ENCODE measurements at regions not wholly inside any gene's neighbourhood (a gene's known extent, or its start where the extent isn't known, plus 50 kb on each side); places are given as distances from the start of the nearest gene placed in this dataset.

DNA sequence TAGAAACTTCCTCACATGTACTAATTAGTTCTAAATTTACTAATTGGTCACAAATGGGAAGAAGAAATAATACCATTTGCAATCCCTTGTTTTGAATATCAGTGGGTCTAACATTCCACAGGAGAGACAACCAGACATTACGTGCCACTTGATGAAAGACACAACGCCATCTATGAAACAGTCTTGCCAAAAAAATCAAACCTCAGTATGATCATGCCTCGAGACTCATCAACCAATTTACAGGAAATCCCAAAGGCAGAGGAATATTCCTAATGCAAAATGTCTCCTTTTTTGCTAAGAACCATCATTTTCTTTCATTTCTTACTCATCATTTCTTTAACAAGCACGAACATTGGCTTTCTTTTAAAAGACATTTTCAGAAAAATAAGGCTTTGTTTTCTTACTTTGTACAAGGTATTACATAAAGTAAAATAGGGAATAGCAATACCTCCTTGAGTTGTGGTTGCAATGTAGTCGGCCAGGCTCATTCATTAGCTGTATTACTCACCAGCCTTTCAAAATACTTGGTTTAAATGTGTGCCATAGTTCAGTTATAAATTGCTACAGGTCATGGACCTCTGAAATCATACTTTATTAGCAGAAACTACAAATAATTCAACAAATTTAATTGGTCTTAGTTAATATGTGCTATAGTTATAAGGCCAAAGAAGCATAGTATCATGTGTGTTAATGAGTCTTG is 436.2 kb upstream of the FLRT2 start:
- DNase-seq (no peak), ATAC-seq (ENCODE audit: poor library complexity) (no peak)
- CTCF ChIA-PET: no interaction called here
- TF ChIP-seq, protein P1, sequence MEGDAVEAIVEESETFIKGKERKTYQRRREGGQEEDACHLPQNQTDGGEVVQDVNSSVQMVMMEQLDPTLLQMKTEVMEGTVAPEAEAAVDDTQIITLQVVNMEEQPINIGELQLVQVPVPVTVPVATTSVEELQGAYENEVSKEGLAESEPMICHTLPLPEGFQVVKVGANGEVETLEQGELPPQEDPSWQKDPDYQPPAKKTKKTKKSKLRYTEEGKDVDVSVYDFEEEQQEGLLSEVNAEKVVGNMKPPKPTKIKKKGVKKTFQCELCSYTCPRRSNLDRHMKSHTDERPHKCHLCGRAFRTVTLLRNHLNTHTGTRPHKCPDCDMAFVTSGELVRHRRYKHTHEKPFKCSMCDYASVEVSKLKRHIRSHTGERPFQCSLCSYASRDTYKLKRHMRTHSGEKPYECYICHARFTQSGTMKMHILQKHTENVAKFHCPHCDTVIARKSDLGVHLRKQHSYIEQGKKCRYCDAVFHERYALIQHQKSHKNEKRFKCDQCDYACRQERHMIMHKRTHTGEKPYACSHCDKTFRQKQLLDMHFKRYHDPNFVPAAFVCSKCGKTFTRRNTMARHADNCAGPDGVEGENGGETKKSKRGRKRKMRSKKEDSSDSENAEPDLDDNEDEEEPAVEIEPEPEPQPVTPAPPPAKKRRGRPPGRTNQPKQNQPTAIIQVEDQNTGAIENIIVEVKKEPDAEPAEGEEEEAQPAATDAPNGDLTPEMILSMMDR (IDR thresholded peaks at IDR 0.05): no peak
- Mint-ChIP-seq H3K9me3 (peaks cover 3% of the 10 kb centered on the region), H3K27ac (no peak overlapping the region), H3K4me3 (no peak overlapping the region), H3K27me3 (no peaks in the 10 kb centered on the region), H3K4me1 (ENCODE audit: low read depth) (no peaks in the 10 kb centered on the region), H3K36me3 (ENCODE audit: low read depth) (no peaks in the 10 kb centered on the region)
- H3K27ac ChIP-seq (ENCODE audit: low read depth in 1 of 2, low read length in 2 of 2): no peak overlapping the region
- H3K27me3 ChIP-seq (ENCODE audit: control insufficient read depth in 1 of 2, insufficient read depth in 2 of 2, low read length in 2 of 2): no peaks in the 10 kb centered on the region
- no peaks in the 10 kb centered on the region for H3K4me1 ChIP-seq (ENCODE audit: insufficient read depth, low read length)
- H3K4me3 ChIP-seq (ENCODE audit: low read length): no peak overlapping the region
- no peaks in the 10 kb centered on the region for H3K36me3 ChIP-seq (ENCODE audit: insufficient read depth, low read length)
- intact Hi-C loops (cut with DNase I, micrococcal nuclease): no loop called here
- H3K9me3 ChIP-seq (ENCODE audit: control insufficient read depth in 1 of 2, insufficient read depth in 1 of 2, low read length in 2 of 2): no peaks in the 10 kb centered on the region
- POLR2A ChIA-PET: no interaction called here

DNA sequence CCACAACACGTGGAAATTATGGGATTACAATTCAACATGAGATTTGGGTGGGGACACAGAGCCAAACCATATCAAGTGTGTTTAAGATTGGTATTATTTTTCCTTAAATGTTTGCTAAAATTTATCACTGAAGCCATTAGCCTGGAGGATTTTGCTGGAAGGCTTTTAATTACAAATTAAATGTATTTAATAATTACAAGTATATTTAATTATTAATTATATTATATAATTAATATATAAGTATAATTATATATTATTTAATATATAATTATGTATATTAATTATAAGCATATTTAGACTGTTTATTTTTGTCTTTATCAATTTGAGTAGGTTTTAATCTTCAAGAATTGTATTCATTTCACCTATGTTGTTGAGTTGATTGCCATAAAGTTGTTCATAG is 427.4 kb upstream of the FLRT2 start:
- CTCF ChIA-PET: no interaction called here
- H3K4me1 ChIP-seq (ENCODE audit: insufficient read depth, low read length): no peaks in the 10 kb centered on the region
- peaks cover 0 to 6% of the 10 kb centered on the region in 2 experiments for H3K9me3 ChIP-seq (ENCODE audit: control insufficient read depth in 1 of 2, insufficient read depth in 1 of 2, low read length in 2 of 2)
- TF ChIP-seq, protein P1 (IDR thresholded peaks at IDR 0.05): no peak
- no peak overlapping the region for H3K4me3 ChIP-seq (ENCODE audit: low read length)
- Mint-ChIP-seq H3K4me1 (ENCODE audit: low read depth) (no peaks in the 10 kb centered on the region), H3K27ac (no peak overlapping the region), H3K9me3 (peaks cover 4% of the 10 kb centered on the region), H3K36me3 (ENCODE audit: low read depth) (no peaks in the 10 kb centered on the region), H3K4me3 (no peak overlapping the region), H3K27me3 (no peaks in the 10 kb centered on the region)
- ATAC-seq (ENCODE audit: poor library complexity): no peak
- no peak overlapping the region for H3K27ac ChIP-seq (ENCODE audit: low read depth in 1 of 2, low read length in 2 of 2)
- no peaks in the 10 kb centered on the region for H3K27me3 ChIP-seq (ENCODE audit: control insufficient read depth in 1 of 2, insufficient read depth in 2 of 2, low read length in 2 of 2)
- no peak for DNase-seq
- H3K36me3 ChIP-seq (ENCODE audit: insufficient read depth, low read length): no peaks in the 10 kb centered on the region
- intact Hi-C loops (cut with DNase I, micrococcal nuclease): no loop called here
- POLR2A ChIA-PET: no interaction called here

DNA sequence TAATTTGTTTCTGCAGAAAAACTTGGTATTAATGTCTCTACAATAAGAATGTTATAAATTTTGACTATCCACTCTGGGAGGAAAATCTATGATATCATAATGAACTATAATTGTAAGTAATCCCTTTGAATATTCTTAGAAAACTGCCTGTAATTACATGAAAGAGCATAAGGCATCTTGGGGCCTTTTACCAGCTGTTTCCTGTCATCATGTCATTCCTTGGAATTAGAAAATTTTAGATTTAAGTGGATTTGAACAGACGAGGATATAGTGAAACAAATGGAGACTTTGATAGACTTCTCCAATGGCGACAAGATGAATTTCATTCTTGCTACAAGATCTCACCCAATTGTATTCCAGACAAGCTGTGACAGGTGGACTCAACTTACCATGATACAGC is 423.4 kb upstream of the FLRT2 start:
- Mint-ChIP-seq H3K4me3 (no peak overlapping the region), H3K27me3 (no peaks in the 10 kb centered on the region), H3K9me3 (peaks cover 6% of the 10 kb centered on the region)

More for the DNA sequence above, 423.4 kb upstream of the FLRT2 start:
- H3K9me3 ChIP-seq (ENCODE audit: control insufficient read depth in 1 of 2, insufficient read depth in 1 of 2, low read length in 2 of 2): peaks cover 0 to 6% of the 10 kb centered on the region in 2 experiments
- TF ChIP-seq, protein P1 (IDR thresholded peaks at IDR 0.05): no peak
- no peaks in the 10 kb centered on the region for H3K4me1 ChIP-seq (ENCODE audit: insufficient read depth, low read length)
- H3K36me3 ChIP-seq (ENCODE audit: insufficient read depth, low read length): no peaks in the 10 kb centered on the region
- Mint-ChIP-seq H3K36me3 (ENCODE audit: low read depth) (no peaks in the 10 kb centered on the region), H3K4me1 (ENCODE audit: low read depth) (no peaks in the 10 kb centered on the region), H3K27ac (no peak overlapping the region)
- intact Hi-C loops (cut with DNase I, micrococcal nuclease): no loop called here
- ATAC-seq (ENCODE audit: poor library complexity) (no peak), DNase-seq (no peak)
- ChIA-PET CTCF (no interaction called here), POLR2A (no interaction called here)
- no peaks in the 10 kb centered on the region for H3K27me3 ChIP-seq (ENCODE audit: control insufficient read depth in 1 of 2, insufficient read depth in 2 of 2, low read length in 2 of 2)
- H3K27ac ChIP-seq (ENCODE audit: low read depth in 1 of 2, low read length in 2 of 2): no peak overlapping the region
- no peak overlapping the region for H3K4me3 ChIP-seq (ENCODE audit: low read length)

All from CD4-positive, alpha-beta T cell (primary cell).